NB4 (cell line): ENCODE measurements at regions not wholly inside any gene's neighbourhood (a gene's known extent, or its start where the extent isn't known, plus 50 kb on each side); places are given as distances from the start of the nearest gene placed in this dataset.

Experiments
- CTCF ChIP-seq: IDR thresholded peaks from one replicate; pipeline ENCODE4 v1.5.1; 2012; ENCODE audit warnings: low read depth, low read length
- MAX ChIP-seq: IDR thresholded peaks from 2 replicates; pipeline ENCODE4 v1.6.1; 2011; ENCODE audit warnings: low read depth, low read length

- TF ChIP-seq CTCF (no peak), MAX (no peak)
Measured at GRCh38 chr6:137272403-137272802, 53.2 kb upstream of the IFNGR1 start.
